ENCODE measurements at regions not wholly inside any gene's neighbourhood (a gene's known extent, or its start where the extent isn't known, plus 50 kb on each side); places are given as distances from the start of the nearest gene placed in this dataset.

DNA sequence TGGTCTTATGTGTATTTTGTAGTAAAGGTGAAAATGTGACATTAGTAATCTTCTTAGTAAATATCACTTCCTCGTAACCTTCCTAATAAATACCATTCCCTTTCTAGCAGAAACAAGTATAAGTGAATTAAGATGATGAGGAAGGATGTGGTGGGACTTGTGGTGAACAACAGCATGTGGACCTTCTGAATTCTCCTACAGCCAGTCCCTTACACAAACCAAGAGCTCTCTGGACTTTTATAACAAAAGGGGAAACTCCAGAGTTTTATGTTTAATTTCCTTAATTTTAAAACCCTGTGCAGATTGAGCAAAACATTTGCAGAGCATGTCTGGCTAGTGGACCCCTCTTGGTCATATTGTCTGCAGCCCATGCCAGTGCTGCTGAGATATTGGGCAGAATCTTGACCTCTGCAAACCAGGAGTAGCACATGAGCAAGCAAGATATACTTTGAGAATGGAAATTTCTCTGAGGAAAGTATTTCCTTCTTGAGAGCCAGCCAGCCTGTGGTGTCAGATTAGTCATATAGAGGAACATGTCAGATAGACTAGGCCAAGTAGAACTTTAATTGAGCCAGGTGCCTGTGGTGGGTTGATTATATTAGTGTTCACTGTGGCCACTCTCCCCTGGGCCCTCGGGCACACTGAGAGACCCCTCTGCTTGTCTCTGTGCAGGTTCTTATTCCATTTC is 328.2 kb downstream of the DKK2 start:
- Histone ChIP-seq H3K79me2 (ENCODE audit: insufficient read depth, low read length) (no peaks in the 10 kb centered on the region), H3K27me3 (ENCODE audit: insufficient read depth, low read length) (no peaks in the 10 kb centered on the region), H4K20me1 (ENCODE audit: insufficient read depth, low read length) (no peaks in the 10 kb centered on the region), H3K27ac (ENCODE audit: low read depth, low read length) (no peak overlapping the region), H3K36me3 (ENCODE audit: insufficient read depth, low read length) (no peaks in the 10 kb centered on the region), H2AFZ (ENCODE audit: low read length) (no peak overlapping the region), H3K4me1 (ENCODE audit: insufficient read depth, low read length) (no peaks in the 10 kb centered on the region), H3K4me3 (ENCODE audit: insufficient read depth, low read length) (no peak overlapping the region), H3K4me2 (ENCODE audit: insufficient read depth, low read length) (no peak overlapping the region), H3K9me3 (ENCODE audit: low read depth, low read length) (no peaks in the 10 kb centered on the region)
- no peak for DNase-seq (ENCODE audit: insufficient read length, low spot score, missing footprints)
- TF ChIP-seq, protein P1, sequence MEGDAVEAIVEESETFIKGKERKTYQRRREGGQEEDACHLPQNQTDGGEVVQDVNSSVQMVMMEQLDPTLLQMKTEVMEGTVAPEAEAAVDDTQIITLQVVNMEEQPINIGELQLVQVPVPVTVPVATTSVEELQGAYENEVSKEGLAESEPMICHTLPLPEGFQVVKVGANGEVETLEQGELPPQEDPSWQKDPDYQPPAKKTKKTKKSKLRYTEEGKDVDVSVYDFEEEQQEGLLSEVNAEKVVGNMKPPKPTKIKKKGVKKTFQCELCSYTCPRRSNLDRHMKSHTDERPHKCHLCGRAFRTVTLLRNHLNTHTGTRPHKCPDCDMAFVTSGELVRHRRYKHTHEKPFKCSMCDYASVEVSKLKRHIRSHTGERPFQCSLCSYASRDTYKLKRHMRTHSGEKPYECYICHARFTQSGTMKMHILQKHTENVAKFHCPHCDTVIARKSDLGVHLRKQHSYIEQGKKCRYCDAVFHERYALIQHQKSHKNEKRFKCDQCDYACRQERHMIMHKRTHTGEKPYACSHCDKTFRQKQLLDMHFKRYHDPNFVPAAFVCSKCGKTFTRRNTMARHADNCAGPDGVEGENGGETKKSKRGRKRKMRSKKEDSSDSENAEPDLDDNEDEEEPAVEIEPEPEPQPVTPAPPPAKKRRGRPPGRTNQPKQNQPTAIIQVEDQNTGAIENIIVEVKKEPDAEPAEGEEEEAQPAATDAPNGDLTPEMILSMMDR (IDR thresholded peaks at IDR 0.05; ENCODE audit: extremely low read depth, low read depth, low read length) = no peak

DNA sequence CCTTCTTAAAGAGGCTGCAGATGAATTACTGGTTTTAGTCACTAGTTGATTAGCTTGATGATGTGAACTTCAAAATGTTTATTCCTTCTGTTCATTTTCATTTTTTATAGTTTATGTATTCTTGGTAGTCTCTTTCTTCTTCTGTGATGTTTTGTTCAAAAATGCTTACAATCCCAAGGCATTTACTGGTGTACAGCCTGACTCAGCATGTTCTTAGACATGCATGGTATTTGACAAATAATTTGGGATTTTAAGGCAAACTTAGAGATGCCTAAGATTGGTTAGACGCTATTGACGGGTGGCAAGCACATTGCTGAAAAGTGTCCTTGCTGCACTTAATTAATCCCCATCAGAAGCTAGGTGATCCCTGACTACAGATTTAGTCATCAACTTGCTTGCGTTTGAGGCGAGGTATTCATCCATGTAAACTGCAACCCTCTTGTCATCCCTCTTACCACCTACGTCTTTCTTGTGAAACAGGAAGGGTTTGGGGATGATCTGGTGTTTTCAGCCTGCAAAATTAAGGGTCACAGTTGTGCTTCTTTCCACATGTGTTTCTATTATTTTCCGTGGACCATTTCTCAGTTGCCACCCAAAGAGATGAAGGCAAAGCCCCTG is 331.8 kb downstream of the DKK2 start:
- Histone ChIP-seq H3K27me3 (ENCODE audit: insufficient read depth, low read length) (no peaks in the 10 kb centered on the region), H3K4me3 (ENCODE audit: insufficient read depth, low read length) (no peak overlapping the region), H2AFZ (ENCODE audit: low read length) (no peak overlapping the region), H3K27ac (ENCODE audit: low read depth, low read length) (no peak overlapping the region), H3K9me3 (ENCODE audit: low read depth, low read length) (no peaks in the 10 kb centered on the region), H3K4me1 (ENCODE audit: insufficient read depth, low read length) (no peaks in the 10 kb centered on the region), H3K79me2 (ENCODE audit: insufficient read depth, low read length) (no peaks in the 10 kb centered on the region), H3K36me3 (ENCODE audit: insufficient read depth, low read length) (no peaks in the 10 kb centered on the region), H3K4me2 (ENCODE audit: insufficient read depth, low read length) (no peak overlapping the region), H4K20me1 (ENCODE audit: insufficient read depth, low read length) (no peaks in the 10 kb centered on the region)
- DNase-seq (ENCODE audit: insufficient read length, low spot score, missing footprints) = no peak
- TF ChIP-seq, protein P1 (IDR thresholded peaks at IDR 0.05; ENCODE audit: extremely low read depth, low read depth, low read length) = no peak

DNA sequence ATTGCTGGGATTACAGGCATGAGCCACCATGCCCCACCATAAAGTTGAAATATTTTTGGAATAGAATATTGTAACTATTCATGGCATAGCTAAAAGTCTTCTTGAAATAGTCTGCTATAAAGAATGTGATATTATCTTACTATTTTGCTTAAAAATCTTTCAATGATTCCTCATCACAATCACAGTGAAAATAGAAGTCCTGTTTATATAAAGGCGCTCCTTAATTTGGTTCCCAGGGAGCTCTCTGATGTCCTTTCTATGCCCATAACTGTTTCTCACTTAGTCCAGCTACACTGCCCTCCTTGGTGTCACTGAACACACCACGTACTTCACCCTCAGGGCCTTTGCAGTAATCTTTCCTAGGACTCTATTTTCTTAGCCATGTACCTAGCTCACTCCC is 331.7 kb upstream of the GIMD1 start:
- Histone ChIP-seq H3K27me3 (ENCODE audit: insufficient read depth, low read length) (no peaks in the 10 kb centered on the region), H3K36me3 (ENCODE audit: insufficient read depth, low read length) (no peaks in the 10 kb centered on the region), H3K4me3 (ENCODE audit: insufficient read depth, low read length) (no peak overlapping the region), H2AFZ (ENCODE audit: low read length) (no peak overlapping the region), H3K9me3 (ENCODE audit: low read depth, low read length) (no peaks in the 10 kb centered on the region), H3K27ac (ENCODE audit: low read depth, low read length) (no peak overlapping the region), H3K79me2 (ENCODE audit: insufficient read depth, low read length) (no peaks in the 10 kb centered on the region), H3K4me1 (ENCODE audit: insufficient read depth, low read length) (peaks cover 2% of the 10 kb centered on the region), H3K4me2 (ENCODE audit: insufficient read depth, low read length) (no peak overlapping the region), H4K20me1 (ENCODE audit: insufficient read depth, low read length) (no peaks in the 10 kb centered on the region)
- TF ChIP-seq, protein P1 (IDR thresholded peaks at IDR 0.05; ENCODE audit: extremely low read depth, low read depth, low read length) = no peak
- DNase-seq (ENCODE audit: insufficient read length, low spot score, missing footprints) = no peak

DNA sequence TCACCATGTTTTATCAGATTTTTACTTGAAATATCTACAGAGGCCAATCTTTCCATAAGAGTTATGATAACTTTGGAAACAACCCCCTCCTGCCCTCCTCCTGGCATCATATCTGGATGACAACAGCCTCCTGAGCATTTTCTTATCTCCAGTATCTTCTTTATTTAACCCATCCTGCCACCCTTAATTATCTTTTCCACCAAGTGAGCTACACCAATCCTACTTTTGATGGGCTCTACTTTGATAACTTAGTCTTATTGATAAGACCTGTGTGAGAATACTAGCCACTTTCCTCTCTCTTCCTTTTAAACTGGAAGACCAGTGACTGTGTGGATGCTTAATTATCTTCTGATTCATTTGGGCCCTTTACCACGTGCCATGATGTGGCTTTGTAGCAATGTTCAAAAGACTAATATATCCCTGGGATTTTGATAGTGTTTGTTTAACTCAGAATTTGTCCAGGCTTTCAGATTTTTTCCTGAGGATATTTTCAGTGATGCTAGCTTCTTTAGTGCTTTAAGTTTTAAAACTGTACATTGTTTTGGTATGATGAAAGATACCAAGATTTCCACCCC is 330.1 kb upstream of the GIMD1 start:
- TF ChIP-seq, protein P1 (IDR thresholded peaks at IDR 0.05; ENCODE audit: extremely low read depth, low read depth, low read length) = no peak
- no peaks in the 10 kb centered on the region for H3K36me3 ChIP-seq (ENCODE audit: insufficient read depth, low read length)
- H3K79me2 ChIP-seq (ENCODE audit: insufficient read depth, low read length) = no peaks in the 10 kb centered on the region
- DNase-seq (ENCODE audit: insufficient read length, low spot score, missing footprints) = peak; percentile 52
- H4K20me1 ChIP-seq (ENCODE audit: insufficient read depth, low read length) = no peaks in the 10 kb centered on the region
- no peak overlapping the region for H3K4me3 ChIP-seq (ENCODE audit: insufficient read depth, low read length)
- no peaks in the 10 kb centered on the region for H3K9me3 ChIP-seq (ENCODE audit: low read depth, low read length)
- no peak overlapping the region for H3K27ac ChIP-seq (ENCODE audit: low read depth, low read length)
- no peak overlapping the region for H3K4me2 ChIP-seq (ENCODE audit: insufficient read depth, low read length)
- H3K27me3 ChIP-seq (ENCODE audit: insufficient read depth, low read length) = no peaks in the 10 kb centered on the region
- H3K4me1 ChIP-seq (ENCODE audit: insufficient read depth, low read length) = peaks cover 2% of the 10 kb centered on the region
- H2AFZ ChIP-seq (ENCODE audit: low read length) = no peak overlapping the region

Measured in osteoblast (primary cell).